Globus pallidus (tissue), 1 donor: ENCODE measurements at regions not wholly inside any gene's neighbourhood (a gene's known extent, or its start where the extent isn't known, plus 50 kb on each side); places are given as distances from the start of the nearest gene placed in this dataset.
"Not testable (repeated sequence)": the region's sequence is repeated elsewhere in the genome, so short reads cannot be mapped to it uniquely, and the experiment has no call there.

ENCODE experiments used
- DNase-seq: peaks from one replicate; pipeline ENCODE4 v3.0.0-alpha.2; 2015; ENCODE audit warnings: low spot score

DNA sequence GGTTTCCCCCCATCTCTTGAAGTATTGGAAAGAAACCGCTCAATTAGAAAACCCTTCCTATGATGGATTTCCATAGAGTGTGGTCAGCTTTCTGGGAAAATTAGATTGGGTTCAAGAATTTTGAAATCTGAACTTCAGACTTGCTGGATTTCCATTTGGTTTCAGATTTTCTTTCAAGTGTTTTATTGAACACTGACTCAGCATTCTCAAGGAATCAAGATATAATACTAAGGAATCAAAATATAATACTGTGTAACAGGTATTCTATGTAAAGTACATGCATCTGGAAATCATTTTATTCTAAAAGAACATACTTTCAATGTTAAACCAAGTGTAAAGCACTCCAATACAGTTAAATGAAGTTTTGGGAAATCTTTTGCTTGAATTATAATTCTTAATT lies 94.7 kb upstream of the CCN2 start:
- DNase-seq = no peak

DNA sequence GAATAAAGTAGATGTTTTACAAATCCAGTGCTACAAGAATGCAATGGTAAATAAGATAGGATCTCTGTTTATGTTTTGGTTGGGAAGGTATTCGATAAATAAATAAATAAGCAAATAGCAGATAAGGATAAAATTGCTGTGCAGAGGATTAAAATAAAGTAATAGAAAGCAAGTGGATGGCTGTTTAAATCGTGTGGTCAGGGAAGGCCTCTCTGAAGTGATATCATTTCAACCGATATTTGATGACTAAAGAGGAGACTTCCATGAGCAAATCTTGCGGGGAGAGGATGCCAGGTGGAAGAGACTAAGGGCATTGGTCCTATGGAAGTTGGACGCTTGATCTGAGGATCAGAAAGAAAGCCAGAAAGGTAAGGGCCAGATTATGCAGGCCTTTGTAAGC lies 92.0 kb upstream of the CCN2 start:
- no peak for DNase-seq

DNA sequence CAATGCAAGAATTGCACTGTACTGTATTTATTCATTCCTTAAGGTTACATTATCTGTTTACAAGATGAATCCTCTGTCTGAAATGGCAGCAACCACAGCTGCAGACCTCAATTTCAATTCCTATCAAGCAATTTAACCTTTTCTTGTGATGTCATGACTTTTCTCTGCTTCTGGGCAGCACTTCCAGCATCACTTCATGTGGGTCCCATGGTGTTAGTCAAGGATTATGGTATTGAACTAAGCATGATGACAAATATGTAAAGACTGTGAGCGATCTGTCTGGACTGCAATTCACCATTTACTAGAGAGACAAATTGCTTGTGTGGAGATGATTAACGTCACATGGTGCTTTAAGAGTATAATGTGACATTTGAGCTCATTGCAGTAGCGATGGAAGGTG lies 90.5 kb upstream of the CCN2 start:
- DNase-seq = no peak

DNA sequence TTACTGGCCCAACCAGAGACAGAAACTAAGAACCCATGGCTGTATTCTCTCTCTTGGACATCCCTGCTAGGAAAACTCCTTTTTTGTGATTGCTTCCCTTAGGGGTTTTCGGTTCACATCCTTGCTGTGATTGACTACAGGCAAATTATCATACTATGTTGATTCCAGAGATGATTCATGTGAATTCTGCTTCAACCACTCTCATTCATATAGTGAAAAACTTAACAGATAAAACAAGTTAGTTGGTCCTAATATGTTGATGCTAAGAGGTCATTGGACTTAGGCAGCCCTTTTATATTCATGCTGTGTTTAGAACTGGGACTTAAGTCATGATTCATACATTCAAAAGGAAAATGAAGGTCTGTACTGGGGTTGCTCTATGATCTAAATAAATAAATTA lies 76.9 kb upstream of the CCN2 start:
- DNase-seq = no peak

DNA sequence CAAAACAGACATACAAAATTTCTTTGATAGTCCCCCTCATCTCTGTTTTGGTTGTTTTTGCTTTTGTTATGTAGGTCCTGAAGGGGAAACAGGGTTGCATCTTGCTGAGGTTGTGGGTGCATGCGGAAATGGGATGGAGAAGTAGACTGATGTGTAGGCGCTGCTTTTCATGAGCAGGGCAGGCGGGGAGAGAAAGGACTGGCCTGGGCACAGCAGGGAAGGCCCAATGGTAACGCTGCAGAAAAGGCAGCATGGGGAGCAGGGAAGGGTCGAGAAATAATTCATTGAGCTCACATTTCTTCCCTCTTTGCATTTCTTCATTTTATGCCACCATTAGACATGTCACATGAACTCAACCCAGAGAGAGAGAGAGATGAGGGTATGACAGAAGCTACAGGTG lies 74.3 kb upstream of the CCN2 start:
- no peak for DNase-seq

DNA sequence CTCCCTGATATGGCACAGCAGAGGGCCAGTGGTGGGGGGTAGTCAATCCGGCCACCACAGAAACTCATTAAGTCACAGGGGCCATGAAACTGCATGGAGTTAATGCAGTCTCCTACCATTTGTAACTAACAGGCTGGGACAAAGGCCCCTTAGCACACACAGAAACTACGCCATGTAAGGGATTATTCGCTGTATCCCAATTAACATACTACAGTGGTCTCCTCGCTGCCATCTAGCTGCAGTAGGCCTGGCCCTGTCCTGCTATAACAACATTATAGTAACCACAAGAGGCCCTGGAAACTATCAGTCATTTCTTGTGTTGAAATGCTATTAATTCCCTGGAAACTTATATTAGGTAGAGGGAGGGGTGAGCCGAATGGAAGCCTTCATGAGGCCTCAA lies 72.3 kb upstream of the CCN2 start:
- DNase-seq = no peak

DNA sequence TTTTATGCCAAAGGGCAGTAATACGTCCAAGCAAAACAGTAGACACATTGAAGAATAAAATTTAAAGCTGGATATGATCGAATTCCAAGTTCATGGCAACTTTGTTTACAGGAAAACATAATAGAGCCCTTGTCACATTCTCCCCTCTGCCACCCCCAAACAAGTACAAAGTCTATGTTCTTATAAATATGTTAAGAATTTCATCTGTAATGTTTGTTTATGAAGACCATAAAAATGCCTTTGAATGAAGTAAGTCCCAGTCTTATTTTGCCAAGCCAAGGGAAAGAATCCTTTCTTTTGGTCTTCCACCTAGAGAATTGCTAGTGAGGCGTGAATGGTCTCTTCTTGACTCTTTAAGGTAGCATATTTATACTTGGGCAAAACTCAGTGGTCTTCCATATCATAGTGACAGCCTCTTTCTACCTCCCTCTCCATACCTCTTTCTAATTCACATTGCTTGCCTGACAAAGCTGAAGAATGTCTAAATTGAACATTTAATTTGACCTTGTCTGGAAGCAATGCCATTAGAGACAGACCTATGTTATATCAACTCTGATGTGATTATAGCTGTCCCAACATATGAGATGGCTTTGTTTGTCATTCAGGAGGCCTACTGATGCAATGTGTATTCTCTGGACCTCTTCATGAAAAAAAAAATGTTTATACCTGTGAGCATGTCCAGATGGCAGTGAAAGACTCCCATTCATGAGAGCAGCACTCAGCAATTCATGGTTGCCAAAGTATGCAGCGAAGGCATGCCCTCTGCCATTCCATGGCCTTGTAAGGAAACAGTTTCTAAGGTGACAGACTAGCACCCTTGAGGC lies 70.6 kb upstream of the CCN2 start:
- no peak for DNase-seq

DNA sequence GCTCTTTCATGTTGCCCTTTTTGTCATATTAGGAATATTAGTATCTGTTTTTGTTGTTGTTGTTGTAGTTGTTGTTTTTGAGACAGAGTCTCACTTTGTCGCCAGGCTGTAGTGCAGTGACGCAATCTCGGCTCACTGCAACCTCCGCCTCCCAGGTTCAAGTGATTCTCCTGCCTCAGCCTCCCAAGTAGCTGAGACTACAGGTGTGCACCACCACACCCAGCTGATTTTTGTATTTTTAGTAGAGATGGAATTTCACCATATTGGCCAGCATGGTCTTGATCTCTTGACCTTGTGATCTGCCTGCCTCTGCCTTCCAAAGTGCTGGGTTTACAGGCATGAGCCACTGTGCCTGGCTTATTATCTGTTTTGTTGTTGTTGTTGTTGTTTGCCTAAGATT lies 69.7 kb upstream of the CCN2 start:
- not testable (repeated sequence) for DNase-seq

DNA sequence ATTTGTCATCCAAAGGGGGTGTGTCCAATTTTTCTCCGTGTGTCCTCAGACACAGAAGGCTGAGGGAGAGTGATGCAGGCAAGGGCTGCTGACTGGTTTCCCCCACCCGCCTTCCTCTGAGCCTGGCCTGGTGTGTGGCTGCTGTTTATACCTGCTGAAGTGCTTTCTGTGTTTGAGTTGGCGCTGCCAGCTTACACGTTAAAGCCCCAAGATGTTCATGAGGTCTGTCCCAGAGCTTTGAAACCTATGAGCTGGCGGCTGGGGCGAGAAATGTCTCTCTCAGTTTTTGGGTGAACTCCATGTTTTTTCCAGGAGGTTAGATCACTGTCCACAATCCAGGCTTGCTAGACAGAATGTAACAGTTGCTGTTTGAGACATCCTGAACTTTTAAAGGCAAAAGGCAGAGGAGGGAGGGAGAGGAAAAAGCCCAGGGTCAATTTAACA lies 69.0 kb upstream of the CCN2 start:
- DNase-seq = no peak

DNA sequence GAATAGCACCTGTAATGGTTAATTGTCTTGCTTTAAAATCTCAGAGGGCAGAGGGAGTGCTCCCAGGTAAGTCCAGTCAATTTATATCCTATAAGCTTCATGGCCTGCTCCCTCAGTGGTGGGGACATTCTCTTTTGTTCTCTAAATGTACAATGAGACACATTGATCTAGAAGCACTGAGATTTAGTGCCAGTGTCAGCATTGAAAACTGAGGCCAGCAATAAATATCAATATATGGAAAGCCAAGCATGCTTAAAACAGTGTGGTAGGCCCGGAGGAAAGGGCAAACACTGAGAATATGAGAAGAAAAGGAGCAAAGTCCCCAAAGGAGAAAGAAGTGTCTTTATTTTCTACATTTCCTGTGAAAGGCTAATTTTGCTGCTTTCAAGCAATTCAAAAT lies 68.4 kb upstream of the CCN2 start:
- no peak for DNase-seq

DNA sequence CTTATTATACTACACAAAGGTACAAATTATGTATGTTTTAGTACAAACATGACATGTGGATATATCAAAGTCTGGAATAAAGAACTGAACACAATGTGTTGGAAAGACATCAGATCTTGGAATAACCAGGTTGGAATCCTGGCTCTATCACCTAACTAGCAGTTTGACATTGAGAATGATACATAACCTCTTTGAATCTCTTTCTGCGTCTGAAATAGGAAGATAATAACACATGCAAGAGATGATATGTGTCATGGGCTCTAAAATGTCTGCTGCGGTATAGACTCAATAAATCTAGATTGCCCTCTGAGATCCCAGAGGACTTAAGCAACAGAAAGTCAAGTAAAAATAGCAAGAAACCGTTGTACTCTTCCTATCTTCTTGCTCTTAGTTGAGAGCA lies 66.8 kb upstream of the CCN2 start:
- no peak for DNase-seq

DNA sequence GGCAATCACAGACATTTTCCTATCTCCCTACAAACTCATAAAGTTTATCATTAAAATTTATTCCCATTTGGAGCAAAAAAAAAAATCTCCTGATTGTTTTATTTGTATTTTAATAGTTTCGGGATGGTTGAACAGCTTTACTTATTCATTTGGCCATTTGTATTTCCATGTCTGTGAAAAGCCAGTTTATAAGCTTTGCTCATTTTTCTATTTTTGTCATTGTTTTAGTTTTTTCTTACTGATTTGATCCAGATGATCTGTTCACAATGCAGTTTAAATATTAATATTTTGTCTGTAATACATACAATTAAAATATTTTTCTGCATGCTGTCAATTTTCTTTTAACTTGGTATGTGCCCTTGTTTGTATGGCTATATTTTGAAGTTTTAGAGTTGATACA lies 65.2 kb upstream of the CCN2 start:
- no peak for DNase-seq

DNA sequence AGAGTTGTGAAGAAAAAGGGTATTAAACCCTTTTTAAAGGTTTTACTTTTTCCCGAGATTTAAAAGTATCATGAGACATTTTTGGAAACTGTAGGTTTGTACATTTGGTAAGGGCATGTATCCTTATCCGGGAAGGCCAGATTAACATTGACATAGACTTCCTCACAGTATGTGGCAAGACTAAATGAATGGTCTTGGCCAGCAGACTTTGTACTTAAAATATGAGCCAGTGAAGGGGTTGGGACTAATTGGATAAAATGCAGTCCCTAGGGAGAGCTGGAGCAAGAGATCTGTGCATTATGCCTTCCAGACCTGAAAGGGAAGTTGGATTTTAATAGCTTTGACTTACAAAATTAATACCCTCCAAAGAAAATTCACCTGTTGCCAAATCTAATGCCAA lies 60.4 kb upstream of the CCN2 start:
- DNase-seq = no peak

DNA sequence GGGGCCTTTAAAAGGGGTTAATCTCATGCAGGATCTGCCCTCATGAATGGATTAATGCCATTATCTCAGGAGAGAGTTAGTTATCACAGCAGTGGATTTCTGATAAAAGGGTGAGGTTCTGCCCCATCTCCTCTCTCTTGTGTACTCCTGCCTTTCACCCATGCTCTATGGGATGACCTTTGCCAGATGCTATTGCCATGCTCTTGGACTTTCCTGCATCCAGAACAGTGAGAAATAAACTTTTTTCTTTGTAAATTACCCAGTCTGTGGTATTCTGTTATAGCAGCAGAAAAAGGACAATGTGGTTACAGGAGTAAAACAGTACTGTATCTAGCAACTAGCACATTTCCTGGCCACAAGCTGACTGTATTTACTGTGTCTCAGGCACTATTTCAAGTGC lies 58.0 kb upstream of the CCN2 start:
- no peak for DNase-seq

DNA sequence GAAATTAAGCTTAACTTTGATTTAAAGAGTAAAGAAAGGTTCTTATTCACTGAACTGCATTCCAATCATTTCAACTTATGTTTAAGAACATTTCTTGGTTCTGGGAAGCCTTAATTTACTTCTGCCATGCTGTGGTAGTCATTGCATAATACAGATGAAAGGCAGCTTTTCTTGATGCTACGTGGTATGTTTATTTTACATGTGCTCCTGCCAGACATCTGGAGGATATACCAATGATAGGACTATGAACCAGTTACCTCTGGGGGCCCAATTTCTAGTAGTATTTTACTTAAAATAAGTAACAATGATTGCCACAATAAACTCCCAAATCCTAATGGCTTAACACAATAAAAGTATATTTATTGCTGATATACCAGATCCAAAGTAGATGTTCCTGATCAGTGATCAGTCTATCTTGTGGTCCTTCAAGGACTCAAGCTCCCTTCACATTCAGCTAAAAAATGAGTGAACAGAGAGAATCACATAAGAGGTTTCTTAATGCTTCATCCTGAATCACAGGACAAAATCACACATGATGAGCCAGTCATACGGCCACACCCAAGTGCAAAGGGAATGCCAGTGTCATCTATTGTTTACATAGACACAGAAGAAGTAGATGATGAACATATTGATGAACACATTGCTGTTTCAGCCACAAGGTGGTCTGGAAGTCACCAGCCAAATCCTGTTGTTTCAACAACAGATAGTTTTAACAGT lies 56.5 kb upstream of the CCN2 start:
- DNase-seq = no peak

DNA sequence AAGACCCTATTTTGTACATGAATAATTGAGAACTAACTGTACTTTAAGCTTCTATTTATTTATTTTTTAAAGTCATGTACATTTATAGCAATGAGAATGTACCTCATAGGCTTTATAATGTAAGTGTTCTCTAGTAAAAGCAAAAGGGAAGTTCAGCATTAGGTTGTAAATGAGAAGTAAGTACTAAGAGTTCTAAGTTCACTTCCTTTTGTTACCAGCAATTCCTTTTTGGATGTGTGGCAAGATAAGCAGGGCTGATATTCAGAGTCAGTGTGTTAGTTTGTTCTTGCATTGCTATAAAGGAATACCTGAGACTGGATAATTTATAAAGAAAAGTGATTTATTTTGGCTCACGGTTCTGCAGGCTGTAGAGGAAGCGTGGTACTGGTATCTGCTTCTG lies 54.0 kb upstream of the CCN2 start:
- peak; percentile 20 for DNase-seq

DNA sequence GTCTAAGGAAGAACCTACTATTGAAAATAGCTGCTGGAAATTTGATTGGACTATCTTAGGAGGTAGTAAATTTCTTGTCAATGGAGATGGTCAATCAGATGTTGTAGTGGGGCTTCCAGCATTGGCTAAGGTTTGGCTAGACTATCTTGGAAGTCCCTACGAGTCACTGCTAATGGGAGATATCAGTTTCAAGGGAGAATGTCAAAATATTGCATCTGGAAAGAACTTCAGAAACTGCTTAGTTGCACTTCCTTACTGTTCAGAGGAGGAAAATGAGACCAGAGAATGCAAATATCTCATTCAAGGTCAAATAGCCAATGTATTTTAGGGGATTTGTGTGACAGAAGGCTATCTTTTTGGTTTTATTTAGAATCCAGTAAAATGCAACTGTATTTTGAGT lies 53.5 kb upstream of the CCN2 start:
- no peak for DNase-seq

DNA sequence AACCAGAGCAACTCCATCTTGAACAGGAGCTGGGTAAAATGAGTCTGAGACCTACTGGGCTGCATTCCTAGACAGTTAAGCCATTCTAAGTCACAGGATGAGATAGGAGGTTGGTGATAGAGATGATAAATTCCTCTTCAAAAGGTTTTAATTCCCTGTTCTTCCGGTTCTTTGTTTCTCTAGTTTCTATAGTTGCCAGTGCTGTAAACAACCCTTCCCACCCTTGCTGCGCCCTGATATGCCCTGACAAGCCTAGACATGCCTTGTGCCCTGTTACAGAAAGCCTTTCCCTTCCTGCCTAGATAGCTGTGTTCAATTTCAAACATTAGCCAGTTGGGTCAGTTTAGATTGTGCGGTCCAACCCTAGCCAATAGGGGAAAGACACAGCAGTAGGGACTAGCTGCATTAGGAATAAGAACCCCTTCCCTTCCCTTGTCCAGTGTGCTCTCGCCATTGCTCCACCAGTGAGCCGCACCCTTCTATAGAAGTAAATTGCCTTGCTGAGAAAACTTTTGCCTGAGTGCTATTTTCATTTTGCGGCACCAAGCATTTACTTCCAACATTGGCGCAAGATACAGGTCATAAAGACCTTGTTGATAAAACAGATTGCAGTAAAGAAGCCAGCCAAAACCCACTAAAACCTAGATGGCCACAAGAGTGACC lies 52.5 kb upstream of the CCN2 start:
- no peak for DNase-seq
